HG03378 (cell line): ENCODE measurements at regions not wholly inside any gene's neighbourhood (a gene's known extent, or its start where the extent isn't known, plus 50 kb on each side); places are given as distances from the start of the nearest gene placed in this dataset.

Source experiments
- ATAC-seq: cut with Tn5 transposase; IDR thresholded peaks from one replicate; pipeline ENCODE4 v1.9.1; 2021; ENCODE audit warnings: mild to moderate bottlenecking, moderate library complexity; ENCODE audit not compliant: unreplicated experiment

- ATAC-seq = no peak
Observed at GRCh38 chr2:57897920-57898319, 148.7 kb upstream of the VRK2 start.

- ATAC-seq = no peak
Observed at GRCh38 chr2:57899898-57900297, 146.7 kb upstream of the VRK2 start.

GRCh38 chr2:57902578-57902977 is 144.0 kb upstream of the VRK2 start:
- no peak for ATAC-seq

GRCh38 chr2:57906152-57906732 is 140.4 kb upstream of the VRK2 start:
- peak; percentile 65 for ATAC-seq

- ATAC-seq = no peak
Observed at GRCh38 chr2:57907411-57907810, 139.2 kb upstream of the VRK2 start.

DNA sequence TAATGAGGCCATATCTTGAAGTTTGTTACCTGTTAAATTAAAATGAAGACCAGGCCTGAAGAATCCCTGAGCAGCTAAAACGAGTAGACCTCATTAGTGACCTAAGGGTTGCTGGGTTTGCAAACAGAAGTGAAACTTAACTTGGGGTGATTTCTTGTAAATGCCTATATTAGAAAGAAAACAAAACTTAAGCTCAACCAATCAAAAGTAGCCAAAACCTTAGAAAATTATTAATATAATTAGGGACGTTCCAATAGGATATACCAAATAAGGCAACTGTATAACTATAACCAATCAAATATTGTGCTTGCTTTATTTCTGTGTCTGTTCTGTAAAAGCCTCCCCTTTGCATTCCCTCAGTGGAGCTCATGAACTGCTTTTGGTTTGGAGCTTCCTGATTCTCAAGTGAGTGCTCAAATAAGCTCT is 137.9 kb upstream of the VRK2 start:
- peak; percentile 84 for ATAC-seq

- ATAC-seq = no peak
Observed at GRCh38 chr2:57918126-57918525, 128.5 kb upstream of the VRK2 start.

DNA sequence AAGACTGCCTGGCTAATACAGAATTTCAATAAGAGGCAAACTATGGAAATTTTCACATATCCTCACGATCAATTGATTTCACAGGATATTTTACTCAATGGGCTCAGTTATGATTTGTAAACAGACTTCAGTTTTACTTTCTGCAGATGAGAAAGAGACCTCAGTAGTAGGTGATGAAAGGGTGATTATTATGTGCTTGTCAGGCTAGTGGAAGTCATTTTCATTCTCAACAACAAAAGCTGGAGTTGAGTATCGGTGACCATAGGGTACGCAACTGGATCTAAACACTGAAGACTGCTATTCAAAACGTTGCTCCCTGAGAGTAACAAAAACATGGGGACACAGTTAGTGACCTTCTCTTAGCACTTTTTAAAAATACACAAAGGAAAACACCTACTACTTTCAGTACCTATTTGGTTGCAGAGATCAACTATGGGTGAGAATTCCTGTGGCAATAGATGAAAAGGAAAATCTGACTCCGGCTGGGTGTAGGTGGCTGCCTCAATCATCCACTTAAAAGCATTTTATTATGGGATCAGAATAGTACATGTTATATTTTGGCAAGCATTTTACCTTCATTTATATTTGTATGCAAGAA is 126.2 kb upstream of the VRK2 start:
- peak; percentile 59 for ATAC-seq

DNA sequence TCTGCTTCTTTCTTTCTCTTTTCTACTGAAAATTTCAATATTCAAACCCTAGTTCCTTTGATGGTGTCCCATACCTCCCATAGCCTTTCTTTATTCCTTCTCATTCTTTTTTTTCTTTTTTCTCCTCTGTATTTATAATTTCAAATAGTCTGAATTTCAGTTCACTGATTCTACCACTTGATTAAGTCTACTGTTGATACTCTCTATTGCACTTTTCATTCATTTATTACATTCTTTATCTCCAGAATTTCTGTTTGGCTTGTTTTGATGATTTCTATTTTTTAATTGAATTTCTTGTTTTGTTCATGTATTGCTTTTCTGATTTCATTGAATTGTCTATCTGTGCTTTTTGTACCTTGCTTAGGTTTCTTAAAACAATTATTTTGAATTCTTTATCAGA is 111.9 kb upstream of the VRK2 start:
- ATAC-seq = no peak

- ATAC-seq = no peak
Observed at GRCh38 chr2:57936216-57936615, 110.4 kb upstream of the VRK2 start.

DNA sequence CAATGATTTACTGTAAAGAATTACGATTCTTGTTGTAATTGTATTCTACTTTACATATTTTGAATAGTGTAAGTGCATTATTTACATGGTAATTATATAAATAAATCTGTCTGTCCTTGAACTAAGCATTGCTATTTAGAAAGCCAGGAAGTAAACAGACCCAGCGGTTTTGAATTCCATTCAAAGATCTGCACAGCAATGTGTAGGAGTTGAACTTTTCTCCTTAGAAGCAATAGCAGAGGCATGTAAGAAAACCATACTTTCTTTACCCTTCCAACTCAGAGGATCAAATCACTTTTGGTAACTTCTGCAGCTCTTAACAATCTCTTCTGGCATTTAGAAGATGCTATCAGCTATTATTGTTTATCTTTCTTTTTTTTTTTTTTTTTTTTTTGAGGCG is 109.2 kb upstream of the VRK2 start:
- ATAC-seq = no peak

- no peak for ATAC-seq
Observed at GRCh38 chr2:57941816-57942215, 104.8 kb upstream of the VRK2 start.

GRCh38 chr2:57943315-57943714 is 103.3 kb upstream of the VRK2 start:
- no peak for ATAC-seq

DNA sequence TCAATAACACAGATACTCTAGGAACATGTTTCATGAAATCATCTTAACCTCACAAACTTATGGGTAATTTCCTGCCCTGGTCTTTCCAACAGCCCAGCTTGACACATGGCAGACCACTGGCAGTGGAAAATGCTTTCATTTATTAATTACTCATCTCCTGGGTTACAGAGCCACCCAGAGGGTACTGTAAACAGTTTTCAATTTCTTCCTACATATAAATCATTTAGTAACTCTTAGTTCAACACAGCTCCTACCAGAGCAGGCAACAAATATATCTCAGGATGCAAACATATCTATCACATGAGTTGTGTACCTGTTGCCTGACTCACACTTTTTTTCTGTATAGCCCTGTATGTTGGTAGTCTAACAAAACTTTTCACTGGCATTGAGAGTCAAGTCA is 99.2 kb upstream of the VRK2 start:
- no peak for ATAC-seq

DNA sequence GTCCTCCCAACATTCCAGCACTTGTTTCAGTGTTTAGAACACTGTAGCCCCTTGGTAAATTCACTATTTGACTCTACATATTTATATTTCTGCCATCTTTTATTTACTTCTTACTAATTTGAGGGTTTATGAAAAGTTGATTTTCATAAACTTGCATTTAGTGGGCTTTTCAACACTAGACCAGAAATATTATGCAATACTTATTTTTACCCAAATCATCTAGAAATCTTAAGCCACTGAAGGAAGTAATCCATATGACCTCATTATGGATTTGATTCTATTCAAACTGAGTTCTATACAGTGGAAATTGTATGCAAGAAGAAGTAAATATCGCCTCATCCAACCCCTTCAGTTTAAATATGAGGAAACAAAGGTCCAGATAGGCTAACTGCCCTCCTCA is 92.6 kb upstream of the VRK2 start:
- ATAC-seq = no peak

DNA sequence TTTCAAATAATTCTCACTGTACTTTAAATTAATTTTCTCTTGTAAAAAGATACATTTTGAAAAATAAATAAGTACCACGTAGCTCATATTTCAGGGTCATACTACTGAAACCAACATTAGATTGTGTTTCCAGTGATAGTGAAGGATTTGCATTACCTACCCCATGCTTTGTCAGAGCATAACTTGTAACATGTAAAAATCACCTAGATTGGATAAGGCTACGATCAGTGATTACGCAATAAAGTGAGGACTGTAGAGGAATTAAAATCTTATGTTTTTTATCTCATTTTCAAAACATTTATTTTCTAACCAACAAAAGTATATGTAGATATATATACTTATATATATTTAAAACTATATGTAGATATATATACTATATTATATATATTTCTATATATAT is 89.4 kb upstream of the VRK2 start:
- ATAC-seq = no peak

GRCh38 chr2:57959390-57959789 is 87.2 kb upstream of the VRK2 start:
- ATAC-seq = no peak

GRCh38 chr2:57962861-57963260 is 83.7 kb upstream of the VRK2 start:
- no peak for ATAC-seq

DNA sequence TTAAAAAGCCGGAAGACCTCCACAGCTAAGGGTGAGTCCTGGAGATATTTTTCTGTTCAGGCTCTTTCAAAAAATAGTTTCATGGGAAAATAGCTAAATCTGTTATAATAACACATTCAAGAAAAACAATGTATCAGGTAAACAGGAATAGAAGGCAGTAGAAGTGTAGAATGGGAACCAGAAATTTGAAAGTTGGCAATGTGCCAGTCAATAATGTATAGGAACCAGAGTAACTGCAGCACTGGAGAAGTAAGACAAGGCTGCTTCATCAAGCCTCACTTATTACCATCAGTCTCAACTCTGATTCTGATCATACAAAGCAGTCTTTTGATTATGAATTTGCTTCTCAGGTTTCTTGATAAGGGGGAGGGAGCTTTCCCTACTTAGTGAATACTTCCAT is 81.4 kb upstream of the VRK2 start:
- ATAC-seq = no peak

DNA sequence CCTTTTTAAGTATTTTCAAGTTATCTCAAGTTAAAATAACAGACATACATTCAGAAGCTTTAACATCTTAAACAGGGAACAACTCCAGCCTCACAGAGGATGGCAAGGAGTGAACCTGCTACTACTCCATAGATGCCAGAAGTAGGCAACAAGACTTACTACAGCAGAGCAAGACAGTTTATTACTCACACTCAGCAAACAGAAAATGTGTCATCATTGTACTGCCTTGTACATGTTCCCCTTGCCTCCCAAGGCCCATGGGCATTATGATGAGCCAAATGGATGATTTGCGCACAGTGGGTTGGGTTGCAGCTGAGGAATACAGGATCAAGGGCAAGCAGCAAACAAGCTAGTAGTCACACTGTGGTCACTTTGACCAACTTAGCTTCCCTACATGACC is 80.6 kb upstream of the VRK2 start:
- ATAC-seq = no peak

- peak; percentile 51 for ATAC-seq
Observed at GRCh38 chr2:57973621-57974186, 72.9 kb upstream of the VRK2 start.

DNA sequence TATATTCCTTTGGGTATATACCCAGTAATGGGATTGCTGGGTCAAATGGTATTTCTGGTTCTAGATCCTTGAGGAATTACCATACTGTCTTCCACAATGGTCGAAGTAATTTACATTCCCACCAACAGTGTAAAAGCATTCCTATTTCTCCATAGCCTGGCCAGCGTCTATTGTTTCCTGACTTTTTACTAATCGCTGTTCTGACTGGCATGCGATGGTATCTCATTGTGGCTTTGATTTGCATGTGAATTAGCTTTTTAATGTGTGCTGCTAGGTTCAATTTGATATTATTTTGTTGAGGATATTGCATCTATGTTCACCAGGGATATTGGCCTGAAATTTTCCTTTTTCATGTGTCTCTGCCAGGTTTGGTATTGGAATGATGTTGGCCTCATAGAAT is 67.4 kb upstream of the VRK2 start:
- ATAC-seq = no peak
